Left cardiac atrium (tissue), 4 donors: ENCODE measurements at regions not wholly inside any gene's neighbourhood (a gene's known extent, or its start where the extent isn't known, plus 50 kb on each side); places are given as distances from the start of the nearest gene placed in this dataset.
A peak's percentile ranks its signal among the peaks of the same experiment; 100 is the strongest.
"Not testable (repeated sequence)": the region's sequence is repeated elsewhere in the genome, so short reads cannot be mapped to it uniquely, and the experiment has no call there.

Experiments
- ATAC-seq, 2 donors: fragments of 200-7000 bp; cut with Tn5 transposase; one replicate each; pipeline ENCODE4 v1.9.1; 2020; ENCODE audit warnings: mild to moderate bottlenecking in 2 of 2, moderate library complexity in 2 of 2
- DNase-seq: peaks from one replicate; pipeline ENCODE4 v3.0.0-alpha.2; 2020
- intact Hi-C, 2 donors: fragments of 100-400 bp; cut with DNase I; formaldehyde crosslinking; loops; one replicate each; pipeline versions ENCODE4 v1.14.1 to v1.15.1; 2022 to 2023
- donor health status: DM: no; HTN: yes; CAD: no.
- donor health status: DM: no; HTN: yes; CAD: no; lungs with severe emphysema.
- donor health status: DM: yes; HTN: yes; CAD: no.
- donor health status: Dilated cardiomyopathy.

DNA sequence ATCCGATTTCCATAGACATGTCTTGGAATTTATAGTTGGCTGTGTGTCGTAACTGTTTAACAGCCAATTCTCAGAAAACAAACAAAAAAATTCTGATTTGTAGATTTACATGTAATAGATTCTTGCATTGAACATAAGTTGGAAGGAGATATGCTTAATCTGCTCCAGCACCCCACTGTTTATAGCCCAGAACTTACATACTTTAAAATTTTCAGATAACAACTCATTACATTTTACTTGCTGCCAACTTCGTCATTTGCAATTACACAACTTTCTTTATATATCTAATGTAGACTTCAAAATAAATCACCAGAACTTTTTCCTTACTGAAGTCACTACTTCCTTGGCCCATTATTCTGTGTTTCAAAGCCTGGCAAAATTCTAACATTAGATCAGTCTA, 472.3 kb upstream of the EYS start:
- DNase-seq (no peak), ATAC-seq (no peak)
- intact Hi-C loops: no loop called here

DNA sequence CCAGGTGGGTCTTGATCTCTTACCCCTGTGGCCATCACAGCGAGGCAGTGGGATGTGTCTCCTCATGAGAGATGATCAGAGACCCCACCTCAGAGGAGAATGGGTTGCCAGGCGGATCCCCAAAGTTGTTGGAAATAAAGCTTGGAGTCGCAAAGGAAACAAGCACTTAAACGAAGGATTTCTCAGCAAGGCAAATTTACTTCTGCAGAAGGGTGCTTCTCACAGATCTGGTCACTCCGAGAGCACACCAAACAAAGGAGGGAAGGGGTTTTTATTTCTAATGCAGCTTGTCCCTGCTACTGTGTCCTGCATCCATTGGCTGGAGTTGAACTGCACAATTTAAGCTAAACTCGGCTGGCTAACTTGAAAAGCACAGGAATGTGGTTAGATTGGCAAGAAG, 466.6 kb upstream of the EYS start:
- no peak for ATAC-seq
- intact Hi-C loops: no loop called here
- no peak for DNase-seq

DNA sequence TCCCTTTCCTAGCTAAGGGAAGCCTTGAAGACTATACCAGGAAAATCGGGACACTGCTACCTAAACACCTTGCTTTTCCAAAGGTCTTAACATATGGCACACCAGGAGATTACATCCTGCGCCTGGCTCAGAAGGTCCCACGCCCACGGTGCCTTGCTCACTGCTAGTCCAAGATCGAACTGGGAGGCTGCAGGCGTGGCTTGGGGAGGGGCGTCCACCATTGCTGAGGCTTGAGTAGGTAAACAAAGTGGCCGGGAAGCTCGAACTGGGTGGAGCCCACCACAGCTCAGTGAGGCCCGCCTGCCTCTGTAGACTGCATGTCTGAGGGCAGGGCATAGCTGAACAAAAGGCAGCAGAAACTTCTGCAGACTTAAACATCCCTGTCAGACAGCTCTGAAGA, 459.7 kb upstream of the EYS start:
- intact Hi-C loops, DNase-seq, ATAC-seq: not testable (repeated sequence)

DNA sequence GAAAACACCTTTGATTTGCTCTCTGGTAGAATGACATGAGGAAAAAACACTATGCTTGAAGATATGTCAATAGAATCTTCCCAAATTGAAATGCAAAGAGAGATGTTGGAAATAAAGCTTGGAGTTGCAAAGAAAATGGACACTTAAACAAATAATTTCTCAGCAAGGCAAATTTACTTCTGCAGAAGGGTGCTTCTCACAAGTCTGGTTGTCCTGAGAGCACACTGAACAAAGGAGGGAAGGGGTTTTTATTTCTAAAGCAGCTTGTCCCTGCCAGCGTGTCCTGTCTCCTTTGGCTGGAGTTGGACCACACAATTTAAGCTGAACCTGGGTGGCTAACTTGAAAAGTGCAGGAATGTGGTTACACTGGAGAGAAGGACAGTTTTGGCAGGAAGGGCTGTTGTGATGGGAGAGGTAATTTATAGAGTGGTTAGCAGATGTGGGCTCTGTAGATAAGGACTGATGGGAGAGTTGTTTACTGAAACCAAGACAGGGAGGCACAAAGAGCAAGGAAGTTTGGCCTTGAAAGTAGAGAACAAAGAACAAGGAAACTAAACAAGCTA, 454.6 kb upstream of the EYS start:
- intact Hi-C loops: no loop called here
- DNase-seq (no peak), ATAC-seq (no peak)

DNA sequence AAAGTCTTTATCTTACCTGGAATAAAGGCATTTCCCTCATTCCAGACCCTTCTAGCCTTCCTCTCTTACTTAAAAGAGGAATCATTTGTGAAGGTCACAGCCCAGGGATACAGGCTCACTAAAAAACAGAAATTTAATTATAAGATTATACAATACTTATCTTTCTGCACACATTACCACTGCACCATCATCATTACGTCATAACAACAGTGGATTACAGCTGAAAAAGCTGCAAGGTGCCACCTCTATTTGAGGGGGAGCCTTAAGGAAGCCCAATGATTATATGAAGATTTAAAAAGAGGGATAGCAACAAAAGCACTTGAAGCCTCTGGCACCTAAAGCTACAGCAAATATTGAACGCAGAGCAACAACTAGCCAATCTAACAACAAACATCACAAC, 452.9 kb upstream of the EYS start:
- intact Hi-C loops: no loop called here
- ATAC-seq: no peak
- DNase-seq: no peak

DNA sequence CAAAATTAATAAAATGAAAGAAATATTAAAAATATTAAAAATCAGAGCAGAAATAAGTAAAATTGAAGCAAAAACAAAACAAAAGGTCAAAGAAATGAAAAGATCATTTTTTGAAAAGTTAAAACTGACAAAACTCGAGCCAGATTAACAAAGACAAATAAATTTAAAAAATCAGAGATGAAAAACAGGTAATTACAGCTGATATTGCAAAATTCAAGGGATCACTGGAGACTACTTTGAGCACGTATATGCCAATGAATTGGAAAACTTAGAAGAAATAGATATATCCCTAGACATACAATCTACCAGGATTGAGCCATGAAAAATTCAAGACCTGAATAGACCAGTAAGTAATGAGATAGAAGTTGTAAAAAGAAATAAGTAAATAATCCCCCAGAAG, 446.2 kb upstream of the EYS start:
- intact Hi-C loops: no loop called here
- no peak for ATAC-seq
- DNase-seq: no peak

DNA sequence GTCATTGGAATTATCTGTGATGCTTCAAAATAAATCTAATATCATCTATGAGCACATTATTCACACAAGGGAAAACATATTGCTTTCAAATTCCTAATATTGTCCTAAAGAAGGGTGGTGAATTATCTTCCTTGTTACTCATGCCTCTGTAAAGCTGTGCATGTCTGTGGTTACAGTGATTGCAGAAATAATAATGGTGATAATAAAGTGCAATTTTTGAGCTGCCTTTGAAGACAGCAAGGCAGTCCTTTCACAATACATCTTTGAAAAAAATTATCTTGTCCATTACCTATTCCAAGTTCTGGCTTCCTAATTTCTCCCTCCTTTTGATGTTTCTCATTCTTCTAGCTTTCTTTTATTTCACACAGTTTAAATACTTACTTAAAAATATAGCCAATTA, 442.1 kb upstream of the EYS start:
- intact Hi-C loops: no loop called here
- DNase-seq (no peak), ATAC-seq (no peak)

DNA sequence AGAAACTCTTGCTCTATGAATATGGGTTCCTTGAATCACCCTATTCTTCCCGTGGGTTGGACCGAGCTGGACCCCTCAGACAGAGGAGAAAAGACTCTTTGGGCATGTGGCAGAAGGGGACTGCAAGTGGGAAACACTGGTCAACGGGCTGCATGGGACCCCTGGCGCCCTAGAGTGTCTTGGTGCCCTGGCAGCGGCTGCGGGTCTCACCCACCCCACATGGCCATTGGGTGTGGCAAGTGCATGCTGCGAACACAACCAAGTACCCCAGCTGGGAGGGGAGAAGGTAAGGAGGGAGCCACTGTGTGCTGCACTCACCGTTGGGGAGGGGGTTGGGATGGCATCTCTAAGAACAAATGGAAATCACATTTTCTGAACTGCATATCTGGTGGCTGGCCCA, 438.8 kb upstream of the EYS start:
- ATAC-seq: no peak
- intact Hi-C loops: no loop called here
- DNase-seq: no peak

DNA sequence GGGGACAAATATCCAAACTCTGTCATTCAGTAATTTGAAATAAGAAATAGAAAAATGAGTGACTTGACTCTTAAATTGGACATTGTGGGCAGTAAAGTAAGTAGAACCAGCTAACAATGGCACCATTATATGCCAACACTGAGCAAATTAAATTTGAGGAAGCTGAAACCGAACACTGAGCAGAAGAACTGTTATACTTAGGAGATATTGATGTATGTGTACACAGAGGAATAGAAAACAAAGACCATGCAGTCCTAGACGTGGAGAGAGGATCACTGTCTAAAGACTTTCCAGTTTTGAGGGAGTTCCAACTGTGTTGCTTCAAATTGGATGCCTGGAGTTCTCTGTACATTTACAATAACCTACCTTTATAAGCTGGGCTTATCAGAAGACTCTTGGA, 427.0 kb upstream of the EYS start:
- intact Hi-C loops: no loop called here
- DNase-seq (no peak), ATAC-seq (no peak)

DNA sequence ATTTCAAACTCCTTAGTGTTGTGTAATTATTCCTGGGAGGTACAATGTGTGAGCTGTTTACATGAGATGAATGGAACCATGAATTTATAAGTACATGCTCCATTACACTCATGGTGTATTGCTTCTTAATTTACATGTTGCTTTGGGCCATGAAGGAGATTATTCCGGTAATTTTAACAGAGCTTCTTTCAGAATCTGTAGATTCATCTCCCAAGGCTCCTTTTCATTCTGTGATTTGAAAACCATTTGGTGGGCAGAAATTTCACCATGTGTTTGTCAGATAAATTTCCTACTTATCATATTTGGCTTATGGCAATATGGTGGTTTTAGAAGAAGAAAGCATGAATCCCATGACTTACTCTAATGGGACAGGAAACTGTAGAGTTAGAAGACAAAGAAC, 421.6 kb upstream of the EYS start:
- intact Hi-C loops: no loop called here
- DNase-seq (no peak), ATAC-seq (no peak)

DNA sequence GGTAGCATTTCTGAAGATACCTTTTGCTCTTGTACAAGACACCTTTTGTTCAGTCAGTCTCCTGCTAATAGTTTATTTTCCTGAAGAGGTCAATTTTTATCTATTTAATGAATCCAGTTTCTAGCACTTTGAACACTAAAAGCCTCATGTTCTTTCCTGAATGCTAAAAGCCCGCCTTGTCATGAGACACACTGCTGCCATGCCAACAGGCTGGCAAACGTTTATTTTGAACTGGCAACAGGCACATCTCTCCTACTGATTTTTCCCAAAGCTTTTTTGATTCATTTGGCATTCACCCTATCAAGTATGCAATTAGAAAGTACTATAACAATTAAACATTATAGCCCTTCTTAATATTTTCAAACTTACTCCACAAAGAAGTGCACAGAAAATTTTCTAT, 421.2 kb upstream of the EYS start:
- ATAC-seq: no peak
- intact Hi-C loops: no loop called here
- no peak for DNase-seq

DNA sequence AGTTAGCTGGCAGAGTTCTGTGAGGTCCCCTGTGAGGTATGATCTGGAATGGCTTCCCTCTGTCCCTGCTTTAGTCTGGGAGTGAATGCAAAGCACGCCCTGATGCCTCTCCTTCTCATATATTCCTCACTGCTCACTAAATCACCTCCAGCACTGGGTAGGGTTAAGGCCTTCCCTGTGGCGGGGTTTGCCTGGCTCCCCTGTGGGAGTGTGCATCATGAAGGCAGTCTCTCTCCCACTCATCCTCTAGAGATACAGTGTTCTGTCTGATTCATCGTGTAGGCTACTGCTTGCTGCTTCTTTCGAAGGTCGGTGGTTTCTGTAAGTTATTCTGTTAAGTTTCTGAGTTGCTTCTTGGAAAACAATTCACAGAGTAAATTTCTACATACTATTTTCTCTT, 420.0 kb upstream of the EYS start:
- DNase-seq (no peak), ATAC-seq (no peak)
- intact Hi-C loops: no loop called here

DNA sequence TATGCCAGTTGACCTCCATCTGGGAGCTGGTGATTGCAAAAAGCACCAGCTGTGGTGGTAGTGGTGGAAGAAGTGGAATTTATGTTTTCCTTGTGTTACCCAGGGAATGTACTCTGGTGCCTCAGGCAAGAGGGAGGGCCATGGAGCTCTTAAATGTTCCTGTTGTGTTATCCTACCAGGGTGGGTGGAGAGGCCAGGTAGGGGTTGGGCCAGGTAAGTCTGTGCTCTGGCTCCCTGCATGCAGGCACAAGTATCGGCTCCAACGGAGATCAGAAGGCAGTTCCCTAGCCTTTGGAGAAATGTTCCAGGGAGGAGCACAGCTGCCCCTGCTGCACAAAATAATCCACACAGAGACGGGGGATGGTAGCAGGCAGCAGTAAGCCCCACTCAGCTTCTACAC, 419.3 kb upstream of the EYS start:
- intact Hi-C loops: no loop called here
- no peak for ATAC-seq
- DNase-seq: no peak

DNA sequence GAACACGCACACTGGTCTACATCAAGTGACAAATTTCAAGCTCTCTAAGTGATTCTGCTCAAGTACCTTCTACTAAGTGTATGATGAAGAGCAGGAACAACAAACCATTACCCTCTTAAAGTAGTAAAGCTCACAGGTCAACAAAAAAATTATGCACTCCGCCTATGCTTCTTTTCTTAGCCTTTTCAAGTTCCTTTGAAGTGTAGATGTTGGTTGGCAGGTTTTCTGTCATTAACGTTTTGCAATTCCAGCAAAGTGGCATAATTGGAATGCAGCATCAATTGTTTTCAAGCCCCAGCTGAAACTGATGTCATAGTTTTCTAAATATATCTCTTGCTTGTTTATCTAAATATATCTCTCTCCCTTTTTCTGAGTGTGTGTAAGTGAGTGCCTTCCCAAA, 396.9 kb upstream of the EYS start:
- intact Hi-C loops: no loop called here

DNA sequence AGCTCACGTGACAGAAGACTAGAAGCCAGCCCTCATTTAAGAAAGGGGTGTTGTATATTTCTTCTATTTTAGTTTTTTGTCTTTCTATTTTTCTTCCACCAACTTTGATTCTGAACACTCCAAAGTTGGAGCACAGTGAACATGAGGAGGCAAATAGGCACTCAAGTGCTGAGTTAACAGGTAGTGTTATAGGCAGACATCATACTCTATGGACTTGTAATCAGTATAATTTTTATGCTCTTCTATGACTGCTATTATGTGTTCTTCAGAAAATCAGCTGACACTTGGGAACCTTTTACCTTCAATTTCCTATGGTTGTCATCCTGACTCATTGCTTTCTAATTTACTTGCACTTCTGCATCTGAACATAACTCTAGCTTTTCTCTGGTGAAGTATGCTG, 396.3 kb upstream of the EYS start:
- no peak for ATAC-seq
- intact Hi-C loops: no loop called here
- DNase-seq: no peak

More for the DNA sequence above, 396.9 kb upstream of the EYS start:
- no peak for ATAC-seq
- DNase-seq: no peak

DNA sequence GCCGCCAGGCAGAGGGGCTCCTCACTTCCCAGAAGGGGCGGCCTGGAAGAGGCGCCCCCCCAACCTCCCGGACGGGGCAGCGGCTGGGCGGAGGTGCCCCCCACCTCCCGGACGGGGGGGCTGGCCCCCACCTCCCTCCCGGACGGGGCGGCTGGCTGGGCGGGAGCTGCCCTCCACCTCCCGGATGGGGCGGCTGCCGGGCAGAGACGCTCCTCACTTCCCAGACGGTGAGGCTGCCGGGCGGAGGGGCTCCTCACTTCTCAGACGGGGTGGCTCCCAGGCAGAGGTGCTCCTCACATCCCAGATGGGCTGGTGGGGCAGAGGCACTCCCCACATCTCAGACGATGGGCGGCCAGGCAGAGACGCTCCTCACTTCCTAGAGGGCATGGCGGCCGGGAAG, 389.7 kb upstream of the EYS start:
- DNase-seq (peak; percentile 8), ATAC-seq (no peak)
- intact Hi-C loops: no loop called here

DNA sequence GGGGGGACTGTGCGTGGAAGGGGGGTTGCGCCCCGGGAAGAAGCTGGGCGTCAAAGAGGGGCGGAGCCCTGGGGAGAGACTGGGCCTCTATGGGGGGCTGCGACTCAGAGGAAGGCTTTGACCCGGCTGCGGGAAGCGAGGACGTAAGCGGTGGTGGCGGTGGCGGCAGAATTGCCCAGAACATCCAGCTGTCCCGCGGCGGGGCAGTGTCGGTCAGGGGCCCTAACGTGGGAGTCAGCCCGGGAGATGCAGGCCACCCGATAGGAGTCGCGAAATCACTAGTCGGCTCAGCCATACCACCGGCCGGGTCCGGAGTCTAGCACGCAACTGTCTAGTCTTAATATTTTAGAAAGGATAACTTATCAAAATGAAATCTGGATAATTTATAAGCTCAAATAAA, 387.6 kb upstream of the EYS start:
- intact Hi-C loops: no loop called here
- ATAC-seq (no peak), DNase-seq (peak; percentile 8)

DNA sequence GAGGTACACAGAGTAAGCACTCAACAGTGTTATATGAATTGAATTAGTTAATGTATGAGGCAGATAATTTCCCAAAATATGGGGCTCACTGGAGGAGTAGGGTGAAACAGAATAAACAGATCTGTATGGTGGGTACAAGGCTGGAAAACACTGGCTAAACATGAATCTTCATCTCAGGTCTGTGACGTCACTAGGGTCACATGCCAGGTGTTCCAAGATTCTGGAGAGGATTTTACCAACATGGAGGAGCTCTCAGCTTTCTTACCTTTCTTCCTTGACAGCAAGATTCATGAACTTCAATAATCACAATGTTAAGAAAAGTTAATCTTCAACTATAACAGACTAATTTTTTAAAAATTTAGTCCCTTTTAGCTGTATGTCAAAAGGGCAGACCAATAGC, 385.3 kb upstream of the EYS start:
- DNase-seq, intact Hi-C loops, ATAC-seq: not testable (repeated sequence)

DNA sequence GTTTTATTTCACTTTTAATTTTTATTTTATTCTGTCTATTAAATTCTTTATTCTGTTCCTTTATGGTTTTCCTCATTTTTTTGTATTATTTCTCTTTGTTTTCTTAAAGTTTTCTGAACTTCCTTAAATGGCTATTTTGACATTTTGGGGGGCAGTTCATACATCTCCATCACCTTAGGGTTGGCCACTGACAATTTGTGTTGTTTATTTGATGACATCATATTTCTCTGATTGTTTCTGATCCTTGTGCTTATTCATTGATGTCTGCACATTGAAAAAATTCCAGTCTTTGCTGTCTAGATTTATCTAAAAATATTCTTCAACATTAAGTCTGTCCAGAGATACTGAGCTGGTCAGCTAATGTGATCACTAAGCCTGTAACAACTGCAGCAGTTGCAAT, 379.5 kb upstream of the EYS start:
- intact Hi-C loops: no loop called here
- no peak for DNase-seq
- ATAC-seq: no peak

DNA sequence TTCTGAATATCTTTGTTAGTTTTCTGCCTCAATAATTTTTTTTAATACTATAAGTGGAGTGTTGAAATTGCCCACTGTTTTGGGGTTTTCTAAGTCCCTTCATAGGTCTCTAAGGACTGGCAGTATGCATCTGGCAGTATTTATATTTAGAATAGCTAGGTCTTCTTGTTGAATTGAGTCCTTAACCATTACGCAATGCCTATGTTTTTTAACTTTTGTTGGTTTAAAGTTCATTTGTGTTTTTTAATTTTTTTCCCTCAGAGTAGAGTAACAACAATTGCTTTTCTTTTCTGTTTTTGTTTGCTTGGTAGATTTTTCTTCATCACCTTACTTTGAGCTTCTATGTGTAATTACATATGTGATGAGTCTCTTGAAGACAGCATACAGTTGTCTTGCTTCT, 375.9 kb upstream of the EYS start:
- intact Hi-C loops: no loop called here

DNA sequence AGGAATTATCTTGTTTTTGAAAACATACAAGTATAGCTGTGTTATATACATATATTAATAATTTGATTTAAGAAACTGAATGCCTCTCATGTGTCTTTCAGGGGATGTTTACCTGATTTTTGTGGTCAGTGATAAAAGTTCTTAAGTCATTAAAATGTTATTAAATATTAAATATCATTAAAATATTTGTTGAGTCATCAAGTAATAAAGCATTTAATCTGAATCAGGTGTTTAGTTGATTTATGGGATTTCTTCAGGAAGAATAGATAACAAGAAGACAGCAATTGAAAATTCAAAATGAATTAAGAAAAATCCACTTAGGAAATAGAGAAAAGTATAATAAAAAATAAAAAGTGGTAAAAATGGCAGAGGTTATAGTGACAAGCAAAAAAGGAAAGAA, 361.9 kb upstream of the EYS start:
- DNase-seq (no peak), ATAC-seq (no peak)
- intact Hi-C loops: no loop called here

More for the DNA sequence above, 375.9 kb upstream of the EYS start:
- ATAC-seq (no peak), DNase-seq (no peak)

DNA sequence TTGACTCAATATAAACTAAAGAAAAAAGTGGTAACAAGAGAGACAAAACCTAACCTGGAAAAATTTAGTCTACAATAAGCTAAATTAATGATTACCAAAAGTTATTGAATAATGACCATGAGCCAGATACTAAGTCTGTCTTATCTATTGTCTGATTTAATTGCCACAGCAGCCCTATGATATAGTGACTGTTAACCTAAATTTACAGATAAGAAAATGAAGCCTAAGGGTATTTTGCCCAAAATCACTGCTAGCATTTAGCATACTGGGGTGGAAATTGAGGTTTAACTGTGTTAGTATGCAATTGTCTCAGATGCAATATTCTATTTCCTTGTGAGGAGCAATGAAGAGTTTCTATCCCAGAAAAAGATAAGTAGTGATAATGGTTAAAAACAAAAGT, 361.0 kb upstream of the EYS start:
- intact Hi-C loops: no loop called here
- no peak for ATAC-seq
- no peak for DNase-seq
